ENCODE measurements at regions not wholly inside any gene's neighbourhood (a gene's known extent, or its start where the extent isn't known, plus 50 kb on each side); places are given as distances from the start of the nearest gene placed in this dataset.

GRCh38 chr16:85364323-85365040 lies 248.6 kb upstream of the GSE1 start:
- no peak for TF ChIP-seq POLR2A (IDR thresholded peaks at IDR 0.05)
- TF ChIP-seq, protein P1, sequence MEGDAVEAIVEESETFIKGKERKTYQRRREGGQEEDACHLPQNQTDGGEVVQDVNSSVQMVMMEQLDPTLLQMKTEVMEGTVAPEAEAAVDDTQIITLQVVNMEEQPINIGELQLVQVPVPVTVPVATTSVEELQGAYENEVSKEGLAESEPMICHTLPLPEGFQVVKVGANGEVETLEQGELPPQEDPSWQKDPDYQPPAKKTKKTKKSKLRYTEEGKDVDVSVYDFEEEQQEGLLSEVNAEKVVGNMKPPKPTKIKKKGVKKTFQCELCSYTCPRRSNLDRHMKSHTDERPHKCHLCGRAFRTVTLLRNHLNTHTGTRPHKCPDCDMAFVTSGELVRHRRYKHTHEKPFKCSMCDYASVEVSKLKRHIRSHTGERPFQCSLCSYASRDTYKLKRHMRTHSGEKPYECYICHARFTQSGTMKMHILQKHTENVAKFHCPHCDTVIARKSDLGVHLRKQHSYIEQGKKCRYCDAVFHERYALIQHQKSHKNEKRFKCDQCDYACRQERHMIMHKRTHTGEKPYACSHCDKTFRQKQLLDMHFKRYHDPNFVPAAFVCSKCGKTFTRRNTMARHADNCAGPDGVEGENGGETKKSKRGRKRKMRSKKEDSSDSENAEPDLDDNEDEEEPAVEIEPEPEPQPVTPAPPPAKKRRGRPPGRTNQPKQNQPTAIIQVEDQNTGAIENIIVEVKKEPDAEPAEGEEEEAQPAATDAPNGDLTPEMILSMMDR (IDR thresholded peaks at IDR 0.05): no peak

Data from lower leg skin (tissue), 3 donors.